ENCODE measurements at regions not wholly inside any gene's neighbourhood (a gene's known extent, or its start where the extent isn't known, plus 50 kb on each side); places are given as distances from the start of the nearest gene placed in this dataset.
"Not testable (repeated sequence)": the region's sequence is repeated elsewhere in the genome, so short reads cannot be mapped to it uniquely, and the experiment has no call there.

- DNase-seq, result no peak
Measured at GRCh38 chr9:74369844-74370243, 127.3 kb upstream of the RORB start.

- no peak for DNase-seq
Measured at GRCh38 chr9:74373348-74373747, 123.8 kb upstream of the RORB start.

DNA sequence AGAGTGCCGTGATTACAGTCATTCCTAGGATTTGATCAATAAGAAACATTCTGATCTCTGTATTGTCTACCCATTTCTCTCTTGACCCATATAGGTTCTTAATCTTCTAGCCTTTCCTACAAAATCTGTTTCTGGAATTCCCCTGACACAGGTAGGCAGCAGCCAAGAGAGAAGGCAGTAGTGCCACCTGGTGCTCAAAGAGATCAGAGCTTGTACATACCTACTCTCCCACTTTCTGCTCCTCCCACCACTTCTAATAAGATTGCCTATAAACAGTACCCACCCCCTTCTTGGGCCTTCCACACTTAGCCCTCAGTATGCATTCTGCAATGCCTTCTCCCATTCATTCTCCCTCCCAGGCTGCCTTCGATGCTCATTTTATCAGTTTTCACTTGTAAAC lies 117.4 kb upstream of the RORB start:
- no peak for DNase-seq

DNA sequence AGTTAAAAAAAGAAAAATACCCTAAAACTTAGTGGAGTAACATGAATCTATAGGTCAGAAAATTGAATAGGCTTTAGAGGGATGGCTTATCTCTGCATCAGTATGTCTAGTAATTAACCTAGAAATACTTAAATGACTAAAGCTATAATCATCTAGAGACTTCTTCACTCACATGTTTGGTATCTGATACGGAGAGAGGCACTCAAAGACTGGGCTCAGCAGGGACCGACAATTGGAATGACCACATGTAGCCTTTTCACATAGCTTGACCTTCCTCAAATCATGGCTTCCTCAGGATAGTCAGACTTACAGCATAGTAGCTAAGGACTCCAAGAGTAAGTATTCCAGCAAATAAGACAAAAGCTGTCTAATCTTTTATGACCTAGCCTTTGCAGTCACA lies 105.3 kb upstream of the RORB start:
- DNase-seq, result no peak

GRCh38 chr9:74403581-74403980 lies 93.6 kb upstream of the RORB start:
- no peak for DNase-seq

- DNase-seq, result no peak
Measured at GRCh38 chr9:74404620-74405019, 92.5 kb upstream of the RORB start.

GRCh38 chr9:74407166-74407565 lies 90.0 kb upstream of the RORB start:
- no peak for DNase-seq

GRCh38 chr9:74412236-74412979 lies 84.7 kb upstream of the RORB start:
- DNase-seq, result no peak

DNA sequence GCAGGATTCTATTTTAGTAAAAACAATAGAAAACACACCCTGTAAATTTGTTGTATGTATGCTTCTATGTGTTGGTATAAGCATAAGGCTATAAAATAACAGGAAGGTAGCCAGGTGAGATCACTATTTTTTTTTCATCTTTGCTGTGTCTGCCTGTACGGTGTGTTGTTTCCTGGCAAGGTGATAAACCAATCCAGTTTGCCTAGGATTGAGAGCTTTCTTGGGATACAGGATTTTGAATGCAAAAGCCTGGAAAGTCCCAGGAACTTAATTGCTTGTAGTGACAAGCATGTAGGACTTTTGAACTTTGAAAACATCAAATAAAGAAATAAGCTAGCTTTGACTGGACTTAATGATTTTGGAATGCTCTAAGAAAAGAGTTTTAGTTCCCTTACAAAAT lies 83.3 kb upstream of the RORB start:
- DNase-seq, result no peak

DNA sequence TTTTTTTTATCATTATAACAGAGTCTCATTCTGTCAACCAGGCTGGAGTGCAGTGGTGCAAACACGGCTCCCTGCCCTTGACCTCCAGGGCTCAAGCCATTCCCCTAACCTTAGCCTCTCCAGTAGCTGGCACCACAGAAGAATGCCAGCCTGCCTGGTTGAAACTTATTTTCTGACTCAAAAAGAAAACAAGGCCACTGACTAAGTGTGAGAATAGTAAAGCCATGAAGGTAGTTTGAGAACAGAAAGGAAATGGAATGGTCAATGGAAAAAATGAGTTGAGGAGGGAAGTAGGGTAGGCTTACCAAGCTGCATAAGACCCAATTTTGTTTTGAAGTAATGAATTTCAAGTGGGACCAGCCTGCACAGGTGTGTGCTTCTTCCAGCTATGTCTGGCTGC lies 82.8 kb upstream of the RORB start:
- DNase-seq, result no peak

- DNase-seq, result no peak
Measured at GRCh38 chr9:74415995-74416394, 81.1 kb upstream of the RORB start.

- DNase-seq, result not testable (repeated sequence)
Measured at GRCh38 chr9:74424488-74424887, 72.6 kb upstream of the RORB start.

- DNase-seq, result no peak
Measured at GRCh38 chr9:74431467-74431866, 65.7 kb upstream of the RORB start.

DNA sequence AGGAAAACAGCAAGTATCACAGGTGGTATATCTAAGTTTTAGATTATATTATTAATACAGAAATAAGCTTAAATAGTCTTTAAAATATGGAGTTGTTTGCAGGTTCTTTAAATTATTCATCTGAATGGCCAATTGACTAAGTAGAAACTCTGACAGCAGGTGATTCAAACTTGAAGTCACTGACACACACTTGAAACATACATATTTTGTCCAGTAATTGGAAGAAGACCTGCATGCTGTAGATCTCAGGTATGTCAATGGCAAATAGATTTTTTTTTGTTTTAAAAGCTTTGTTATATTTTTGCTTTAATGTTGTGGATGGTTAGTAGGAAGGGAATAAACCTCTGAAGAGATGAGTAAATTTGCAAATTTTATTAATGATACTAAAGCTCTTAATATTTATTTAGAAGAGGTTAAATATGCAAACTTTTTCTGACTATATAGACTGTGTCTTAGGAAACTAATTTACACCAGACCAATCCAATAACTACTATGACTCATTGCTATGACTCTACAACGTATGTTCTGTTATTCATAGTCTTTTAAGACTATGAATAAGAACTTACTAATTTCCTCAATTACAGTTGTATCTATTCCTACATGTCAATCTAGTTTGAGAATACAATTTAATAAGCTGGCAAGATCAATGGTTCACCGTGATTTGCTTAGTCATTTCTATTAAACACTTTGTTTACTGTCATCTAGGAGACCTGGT lies 53.9 kb upstream of the RORB start:
- no peak for DNase-seq

GRCh38 chr9:74444369-74444768 lies 52.8 kb upstream of the RORB start:
- DNase-seq, result no peak
